Cortex of kidney (tissue), 1 donor: ENCODE measurements at regions not wholly inside any gene's neighbourhood (a gene's known extent, or its start where the extent isn't known, plus 50 kb on each side); places are given as distances from the start of the nearest gene placed in this dataset.

ENCODE experiments used
- DNase-seq: peaks from one replicate; lab custom pipeline; 2025; lab: John Stamatoyannopoulos, UW

GRCh38 chr1:212525479-212526110, 83.0 kb upstream of the ATF3 start:
- DNase-seq, result no peak

GRCh38 chr1:212526111-212526491, 82.5 kb upstream of the ATF3 start:
- no peak for DNase-seq

GRCh38 chr1:212528501-212528900, 80.1 kb upstream of the ATF3 start:
- DNase-seq, result no peak

- DNase-seq, result no peak
Observed at GRCh38 chr1:212529211-212529741, 79.3 kb upstream of the ATF3 start.

- no peak for DNase-seq
Observed at GRCh38 chr1:212531267-212531666, 77.3 kb upstream of the ATF3 start.

- no peak for DNase-seq
Observed at GRCh38 chr1:212531796-212532195, 76.8 kb upstream of the ATF3 start.

- no peak for DNase-seq
Observed at GRCh38 chr1:212532469-212533147, 76.0 kb upstream of the ATF3 start.

GRCh38 chr1:212533148-212533517, 75.4 kb upstream of the ATF3 start:
- DNase-seq, result no peak

- no peak for DNase-seq
Observed at GRCh38 chr1:212536586-212536985, 72.0 kb upstream of the ATF3 start.

- DNase-seq, result no peak
Observed at GRCh38 chr1:212537610-212538009, 71.0 kb upstream of the ATF3 start.

GRCh38 chr1:212539737-212540430, 68.7 kb upstream of the ATF3 start:
- no peak for DNase-seq

- DNase-seq, result no peak
Observed at GRCh38 chr1:212542761-212543187, 65.8 kb upstream of the ATF3 start.

GRCh38 chr1:212544110-212544509, 64.5 kb upstream of the ATF3 start:
- no peak for DNase-seq

GRCh38 chr1:212545941-212546635, 62.5 kb upstream of the ATF3 start:
- DNase-seq, result no peak

- no peak for DNase-seq
Observed at GRCh38 chr1:212549503-212550017, 59.0 kb upstream of the ATF3 start.

- no peak for DNase-seq
Observed at GRCh38 chr1:212551929-212552328, 56.6 kb upstream of the ATF3 start.

- no peak for DNase-seq
Observed at GRCh38 chr1:212553676-212554075, 54.9 kb upstream of the ATF3 start.

GRCh38 chr1:212554401-212554800, 54.2 kb upstream of the ATF3 start:
- DNase-seq, result no peak

GRCh38 chr1:212555426-212555825, 53.1 kb upstream of the ATF3 start:
- no peak for DNase-seq

- no peak for DNase-seq
Observed at GRCh38 chr1:212556822-212557549, 51.6 kb upstream of the ATF3 start.
